Activated naive CD8-positive, alpha-beta T cell (primary cell): ENCODE measurements at regions not wholly inside any gene's neighbourhood (a gene's known extent, or its start where the extent isn't known, plus 50 kb on each side); places are given as distances from the start of the nearest gene placed in this dataset.

ENCODE experiments used
- H3K27ac Mint-ChIP-seq: one replicate; pipeline ENCODE4 v1.8.0; 2021; ENCODE audit warnings: mixed read lengths
- H3K27me3 Mint-ChIP-seq: one replicate; pipeline ENCODE4 v1.8.0; 2021; ENCODE audit warnings: mixed read lengths
- H3K36me3 Mint-ChIP-seq: one replicate; pipeline ENCODE4 v1.8.0; 2021; ENCODE audit warnings: mixed read lengths
- H3K4me1 Mint-ChIP-seq: one replicate; pipeline ENCODE4 v1.8.0; 2021; ENCODE audit warnings: low read depth, mixed read lengths
- H3K4me3 Mint-ChIP-seq: one replicate; pipeline ENCODE4 v1.8.0; 2021; ENCODE audit warnings: mild to moderate bottlenecking, mixed read lengths
- H3K9me3 Mint-ChIP-seq: one replicate; pipeline ENCODE4 v1.8.0; 2021; ENCODE audit warnings: low read depth, mixed read lengths

DNA sequence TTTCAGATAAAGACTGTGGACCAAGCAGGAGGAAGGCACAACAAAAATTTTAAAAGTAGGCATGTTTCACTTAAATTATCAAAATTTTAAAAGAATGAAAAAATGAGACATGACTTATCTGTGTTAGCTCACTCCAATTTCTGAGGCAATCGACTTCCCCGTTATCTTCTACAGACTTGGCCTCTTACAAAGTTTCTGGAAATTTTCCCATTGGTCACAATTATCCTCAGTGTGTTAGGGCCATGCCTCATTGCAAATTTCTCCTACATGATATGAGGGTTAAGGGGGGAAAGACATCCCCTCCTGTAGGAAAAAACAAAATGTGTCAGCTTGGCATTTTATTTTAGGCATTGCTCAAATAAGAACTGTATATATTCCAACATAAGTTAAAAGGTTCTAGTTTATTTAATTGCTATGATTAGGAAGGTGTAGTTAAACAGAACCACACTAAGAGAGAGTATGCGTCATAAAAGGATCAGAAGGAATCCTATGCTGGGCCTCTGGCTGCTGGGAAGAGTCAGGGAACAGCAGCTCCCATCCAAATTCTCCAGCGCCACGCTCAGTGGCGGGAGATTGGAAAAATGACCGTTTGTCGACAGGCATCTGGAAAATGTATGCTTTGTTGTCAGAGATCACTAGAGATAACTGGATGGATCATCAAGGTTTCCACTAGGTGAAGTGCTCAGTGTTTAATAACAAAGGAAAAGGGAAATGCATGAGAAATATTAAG lies 463.6 kb upstream of the NR2F2 start:
- no peaks in the 10 kb centered on the region for H3K36me3 Mint-ChIP-seq
- H3K27ac Mint-ChIP-seq, result no peak overlapping the region
- H3K4me3 Mint-ChIP-seq, result no peak overlapping the region
- H3K27me3 Mint-ChIP-seq, result no peaks in the 10 kb centered on the region
- H3K4me1 Mint-ChIP-seq, result peaks cover 7% of the 10 kb centered on the region
- H3K9me3 Mint-ChIP-seq, result no peaks in the 10 kb centered on the region

DNA sequence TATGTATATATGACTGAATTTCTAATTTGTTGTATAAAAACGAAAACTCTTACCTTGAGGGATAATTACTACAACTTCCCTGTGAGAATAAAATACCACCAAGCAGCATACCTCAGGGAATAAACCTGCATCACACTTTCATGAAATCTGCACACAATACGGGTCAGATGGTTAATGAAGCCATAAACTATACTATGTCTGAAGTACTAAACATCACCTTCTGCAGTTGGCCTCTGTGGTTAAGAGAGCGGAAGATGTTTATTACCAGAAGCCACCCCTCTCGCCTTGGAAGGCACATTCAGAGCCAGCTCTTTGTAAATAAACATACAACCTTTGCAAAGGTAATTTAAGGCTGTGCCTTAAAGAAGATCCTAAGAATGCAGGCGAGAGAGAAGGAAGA lies 462.1 kb upstream of the NR2F2 start:
- no peak overlapping the region for H3K4me3 Mint-ChIP-seq
- H3K4me1 Mint-ChIP-seq, result peaks cover 7% of the 10 kb centered on the region
- H3K27me3 Mint-ChIP-seq, result no peaks in the 10 kb centered on the region
- H3K27ac Mint-ChIP-seq, result no peak overlapping the region
- no peaks in the 10 kb centered on the region for H3K36me3 Mint-ChIP-seq
- H3K9me3 Mint-ChIP-seq, result no peaks in the 10 kb centered on the region

DNA sequence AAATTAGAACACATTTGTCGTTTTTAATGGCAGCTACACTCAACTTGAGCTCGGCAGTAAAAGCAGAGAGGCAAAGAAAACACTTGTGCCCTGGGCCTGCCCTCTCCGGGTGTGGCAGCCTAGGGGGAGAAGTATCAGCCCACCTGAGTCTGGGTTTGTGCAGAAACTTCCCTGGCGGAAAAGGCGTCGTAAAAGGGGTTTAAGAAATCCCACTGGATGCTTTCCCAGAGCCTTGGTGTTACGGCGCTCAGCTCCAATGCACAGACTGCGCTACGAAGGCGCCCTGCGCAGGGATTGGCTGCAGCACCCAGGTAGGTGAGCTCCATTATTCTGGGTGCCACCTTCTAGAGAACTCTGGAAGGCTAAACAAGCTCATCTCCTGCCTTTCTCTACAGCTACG lies 461.5 kb upstream of the NR2F2 start:
- Mint-ChIP-seq H3K9me3 (no peaks in the 10 kb centered on the region), H3K27ac (no peak overlapping the region), H3K4me1 (peaks cover 7% of the 10 kb centered on the region), H3K4me3 (no peak overlapping the region), H3K27me3 (no peaks in the 10 kb centered on the region), H3K36me3 (no peaks in the 10 kb centered on the region)

DNA sequence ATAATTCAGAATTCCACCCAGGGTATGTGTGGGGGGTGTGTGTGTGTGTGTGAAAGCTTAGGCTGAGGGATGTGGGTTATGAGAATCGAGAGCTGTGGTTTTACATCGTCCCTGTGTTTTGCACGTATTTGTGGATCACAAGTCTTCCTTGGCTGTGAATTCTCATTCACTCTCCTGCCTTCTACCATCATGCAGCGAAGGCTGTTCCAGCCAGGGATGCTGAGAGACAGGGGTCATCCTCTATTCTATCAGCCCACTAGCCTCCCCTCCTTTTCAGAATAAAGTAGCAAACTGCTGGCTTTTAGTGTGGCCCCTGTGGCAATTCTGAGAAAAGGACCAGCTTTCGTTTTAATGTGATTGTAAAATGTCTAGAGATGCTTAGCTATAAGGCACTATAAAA lies 460.6 kb upstream of the NR2F2 start:
- H3K4me3 Mint-ChIP-seq, result no peak overlapping the region
- no peaks in the 10 kb centered on the region for H3K36me3 Mint-ChIP-seq
- H3K4me1 Mint-ChIP-seq, result peaks cover 8% of the 10 kb centered on the region
- no peaks in the 10 kb centered on the region for H3K9me3 Mint-ChIP-seq
- no peaks in the 10 kb centered on the region for H3K27me3 Mint-ChIP-seq
- no peak overlapping the region for H3K27ac Mint-ChIP-seq

DNA sequence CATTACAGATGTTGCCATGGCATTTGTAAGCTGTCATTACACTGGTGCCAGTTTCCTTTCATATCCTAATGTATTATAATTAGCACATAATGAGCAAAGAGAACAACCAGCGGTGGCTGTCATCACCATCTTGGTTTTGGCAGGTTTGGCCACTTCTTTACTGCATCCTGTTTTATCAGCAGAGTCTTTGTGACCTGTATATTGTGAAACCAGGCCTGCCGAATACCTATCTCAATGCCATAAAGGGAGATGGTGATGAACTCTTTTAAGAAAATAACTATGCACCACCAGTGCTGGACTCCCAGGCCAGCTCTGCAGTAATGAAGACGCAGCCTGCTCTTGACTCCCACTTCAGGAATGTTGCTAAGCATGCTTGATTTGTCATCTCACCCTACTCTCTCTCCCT lies 458.1 kb upstream of the NR2F2 start:
- Mint-ChIP-seq H3K4me3 (no peak overlapping the region), H3K27ac (no peak overlapping the region), H3K27me3 (no peaks in the 10 kb centered on the region), H3K9me3 (no peaks in the 10 kb centered on the region), H3K4me1 (peaks cover 15% of the 10 kb centered on the region), H3K36me3 (no peaks in the 10 kb centered on the region)

DNA sequence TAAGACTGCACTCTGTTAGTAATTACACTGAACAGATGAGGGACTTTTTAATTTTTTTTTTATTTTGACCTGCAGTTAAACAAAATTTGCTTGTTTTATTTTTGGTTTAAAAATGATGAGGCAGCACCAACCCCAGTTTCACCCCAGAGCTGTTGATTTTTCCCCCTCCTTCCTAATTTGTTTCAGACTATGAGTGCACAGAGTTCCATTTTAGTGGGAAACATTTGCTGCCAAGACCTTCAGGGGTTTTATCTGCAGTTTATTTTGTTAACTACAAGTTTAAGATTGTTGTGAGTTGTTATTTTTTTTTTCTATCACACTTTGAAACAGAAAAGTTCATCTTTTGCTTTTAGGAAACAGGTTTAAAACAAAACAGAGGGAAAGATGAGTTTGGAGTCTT lies 455.9 kb upstream of the NR2F2 start:
- Mint-ChIP-seq H3K36me3 (no peaks in the 10 kb centered on the region), H3K4me1 (peaks cover 21% of the 10 kb centered on the region)

DNA sequence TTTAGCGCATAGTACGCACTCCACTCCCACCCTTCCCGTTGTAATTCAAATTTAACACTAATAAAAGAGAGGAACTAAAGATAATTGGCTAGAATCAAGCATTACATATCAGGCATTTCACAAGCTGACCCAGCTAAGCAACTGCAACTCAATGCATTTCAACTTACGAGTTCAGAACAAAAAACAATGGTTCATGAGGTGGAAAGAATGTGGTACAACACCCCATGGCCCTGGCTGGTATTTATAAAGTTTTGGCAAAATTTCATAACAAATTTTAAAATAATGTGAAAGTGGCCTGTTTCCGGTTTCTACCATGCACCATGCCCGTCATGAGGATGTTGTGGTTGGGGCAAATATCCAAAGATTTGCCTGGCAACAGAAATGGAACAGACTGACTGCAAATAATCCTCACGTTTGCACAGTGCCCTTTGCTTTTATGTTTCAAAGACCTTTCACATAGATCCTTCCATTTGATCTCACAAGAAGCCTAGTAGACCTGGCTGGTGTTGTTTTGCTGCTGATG lies 455.3 kb upstream of the NR2F2 start:
- Mint-ChIP-seq H3K9me3 (no peaks in the 10 kb centered on the region), H3K4me3 (no peak overlapping the region), H3K27ac (no peak overlapping the region), H3K36me3 (no peaks in the 10 kb centered on the region), H3K27me3 (no peaks in the 10 kb centered on the region), H3K4me1 (peaks cover 23% of the 10 kb centered on the region)

More for the DNA sequence above, 455.9 kb upstream of the NR2F2 start:
- no peaks in the 10 kb centered on the region for H3K27me3 Mint-ChIP-seq
- H3K4me3 Mint-ChIP-seq, result no peak overlapping the region
- no peak overlapping the region for H3K27ac Mint-ChIP-seq
- H3K9me3 Mint-ChIP-seq, result no peaks in the 10 kb centered on the region

DNA sequence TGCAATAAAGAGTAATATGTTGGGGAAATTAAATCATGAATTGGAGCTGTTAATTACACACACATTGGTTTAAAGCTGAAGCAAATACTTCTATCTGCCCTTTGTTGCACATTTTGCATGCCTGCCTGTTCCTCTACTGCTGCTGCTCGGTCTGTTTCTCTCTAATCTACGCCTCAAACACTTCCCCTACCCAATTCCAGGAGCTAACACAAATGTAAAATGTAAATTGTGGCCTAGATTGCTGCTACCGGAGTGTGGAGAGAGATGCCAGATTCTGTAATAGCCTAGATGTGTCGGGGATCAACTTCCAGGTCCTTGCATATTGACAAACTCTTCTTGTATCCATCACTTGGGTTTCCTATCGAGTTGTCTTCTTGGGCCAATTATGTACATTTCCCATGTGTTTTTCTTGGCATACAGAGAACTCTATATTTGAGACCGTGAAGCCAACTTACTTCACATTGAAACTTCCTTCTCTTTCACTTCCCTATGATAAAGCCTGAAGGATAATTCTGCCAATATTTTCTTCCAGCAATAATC lies 450.4 kb upstream of the NR2F2 start:
- no peaks in the 10 kb centered on the region for H3K36me3 Mint-ChIP-seq
- peaks cover 21% of the 10 kb centered on the region for H3K4me1 Mint-ChIP-seq
- H3K4me3 Mint-ChIP-seq, result peak overlapping the region; percentile 79
- no peak overlapping the region for H3K27ac Mint-ChIP-seq
- no peaks in the 10 kb centered on the region for H3K9me3 Mint-ChIP-seq
- H3K27me3 Mint-ChIP-seq, result no peaks in the 10 kb centered on the region

DNA sequence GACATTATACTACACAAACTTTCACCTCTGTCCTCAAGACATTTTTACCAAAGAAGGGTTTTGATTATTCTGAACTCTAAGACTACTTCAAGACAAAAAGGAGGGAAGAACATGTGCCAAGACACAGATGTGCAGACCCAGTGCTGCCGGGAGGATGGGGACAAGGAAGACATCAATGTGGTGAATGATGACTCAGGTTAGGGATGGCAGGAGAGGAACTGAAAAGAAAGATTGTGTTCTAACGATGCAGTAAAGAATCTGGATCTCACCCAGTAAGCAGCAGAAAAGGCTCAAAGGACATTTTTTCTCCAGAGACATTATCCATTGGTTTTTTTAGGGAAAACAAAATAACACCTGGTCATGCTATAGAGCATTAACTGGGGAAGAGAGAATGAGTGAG lies 449.9 kb upstream of the NR2F2 start:
- no peaks in the 10 kb centered on the region for H3K36me3 Mint-ChIP-seq
- H3K27ac Mint-ChIP-seq, result peak overlapping the region; percentile 1
- H3K27me3 Mint-ChIP-seq, result no peaks in the 10 kb centered on the region
- H3K4me1 Mint-ChIP-seq, result peaks cover 17% of the 10 kb centered on the region
- no peaks in the 10 kb centered on the region for H3K9me3 Mint-ChIP-seq
- no peak overlapping the region for H3K4me3 Mint-ChIP-seq

DNA sequence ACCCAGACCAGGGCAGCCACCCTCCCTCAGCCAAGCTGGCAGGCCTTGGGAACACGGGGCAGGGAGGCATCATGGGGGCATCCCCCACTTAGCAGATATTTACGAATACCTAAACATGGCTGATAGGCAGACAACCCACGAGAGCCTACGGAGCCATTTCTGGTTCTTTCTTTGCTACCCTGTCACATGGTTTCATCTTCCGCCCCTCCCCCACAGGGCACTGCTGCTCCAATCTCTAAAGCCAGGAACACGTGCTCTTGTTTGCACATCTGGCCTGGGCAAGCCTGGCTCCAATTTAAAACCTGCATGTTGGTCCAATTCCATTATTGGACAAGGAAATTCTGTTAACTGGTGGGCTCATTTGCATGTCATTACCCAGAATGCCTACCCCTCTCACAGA lies 447.4 kb upstream of the NR2F2 start:
- H3K4me1 Mint-ChIP-seq, result peaks cover 15% of the 10 kb centered on the region
- H3K27me3 Mint-ChIP-seq, result peaks cover 1% of the 10 kb centered on the region
- no peaks in the 10 kb centered on the region for H3K9me3 Mint-ChIP-seq
- no peak overlapping the region for H3K4me3 Mint-ChIP-seq
- no peaks in the 10 kb centered on the region for H3K36me3 Mint-ChIP-seq
- H3K27ac Mint-ChIP-seq, result no peak overlapping the region

DNA sequence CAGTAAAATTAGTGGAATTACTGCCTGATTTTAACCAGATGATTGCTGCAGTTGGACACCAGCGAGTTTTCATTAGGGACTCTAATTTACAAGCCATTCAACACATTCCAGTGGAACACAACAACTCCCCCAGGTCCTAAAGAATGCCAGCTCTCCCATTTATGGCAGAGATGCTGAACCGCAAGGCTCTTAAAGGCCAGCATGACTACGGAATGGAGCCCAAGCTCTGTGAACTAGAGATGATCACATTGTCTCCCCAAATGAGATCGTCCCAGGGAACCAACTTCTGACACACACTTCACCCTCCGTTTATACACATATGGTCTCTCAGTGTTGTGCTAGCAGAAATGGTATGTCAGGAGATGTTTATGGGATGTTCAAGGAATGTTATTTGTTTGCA lies 446.2 kb upstream of the NR2F2 start:
- H3K9me3 Mint-ChIP-seq, result no peaks in the 10 kb centered on the region
- peaks cover 11% of the 10 kb centered on the region for H3K4me1 Mint-ChIP-seq
- peaks cover 1% of the 10 kb centered on the region for H3K27me3 Mint-ChIP-seq
- H3K36me3 Mint-ChIP-seq, result no peaks in the 10 kb centered on the region
- no peak overlapping the region for H3K27ac Mint-ChIP-seq
- no peak overlapping the region for H3K4me3 Mint-ChIP-seq

DNA sequence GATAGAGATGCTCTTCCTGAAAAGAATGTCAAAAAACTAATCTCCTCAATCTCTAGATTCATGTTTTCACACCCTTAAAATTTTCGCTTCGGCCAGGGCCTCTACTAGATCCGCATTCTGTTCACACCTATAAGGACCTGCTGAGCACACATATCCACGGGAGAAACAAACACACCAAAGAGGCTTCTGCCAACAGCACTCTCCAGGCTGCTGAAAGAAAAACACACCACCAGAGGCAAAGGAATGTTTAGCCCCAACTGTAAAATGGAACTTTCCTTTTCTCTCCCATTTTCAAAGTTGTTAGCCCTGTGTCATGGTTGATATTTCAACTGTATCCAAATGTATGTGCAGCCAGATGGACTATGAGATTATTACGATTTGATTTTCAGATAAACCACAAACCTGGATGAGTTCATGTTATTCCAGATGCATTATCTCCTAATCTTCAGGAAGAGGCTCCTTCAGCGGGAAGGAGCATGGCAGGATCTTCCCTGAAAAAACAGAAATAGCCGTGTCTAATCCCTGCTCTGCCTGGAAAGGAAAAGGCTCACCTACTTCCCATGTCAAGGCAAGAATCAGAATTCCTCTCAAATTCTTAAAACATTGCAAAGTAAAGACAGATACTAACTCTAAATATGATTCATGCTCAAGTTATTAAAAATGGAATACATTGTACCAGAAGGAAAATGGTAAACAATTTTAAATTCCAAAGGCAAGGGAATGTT lies 442.7 kb upstream of the NR2F2 start:
- Mint-ChIP-seq H3K4me1 (no peaks in the 10 kb centered on the region), H3K9me3 (no peaks in the 10 kb centered on the region), H3K36me3 (no peaks in the 10 kb centered on the region), H3K27me3 (peaks cover 2% of the 10 kb centered on the region), H3K27ac (no peak overlapping the region), H3K4me3 (no peak overlapping the region)

DNA sequence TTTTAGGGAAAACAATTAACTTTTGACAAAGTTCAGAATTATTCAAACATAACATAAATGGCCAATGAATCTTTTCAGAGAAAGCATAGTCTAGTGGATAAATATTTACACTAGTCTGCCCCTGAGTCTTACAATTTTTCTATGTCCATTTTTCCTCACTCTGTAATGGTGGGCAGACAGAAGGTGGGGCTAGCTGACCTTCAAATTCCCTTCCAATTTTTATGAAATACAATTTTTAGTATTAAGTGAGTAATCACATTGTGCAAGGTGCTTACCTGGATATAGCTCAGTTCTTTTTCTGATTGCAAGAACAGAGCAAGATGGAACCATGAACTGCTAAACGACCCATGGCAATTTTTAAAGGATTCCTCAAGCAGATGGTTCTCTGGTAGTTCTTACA lies 441.7 kb upstream of the NR2F2 start:
- no peaks in the 10 kb centered on the region for H3K4me1 Mint-ChIP-seq

DNA sequence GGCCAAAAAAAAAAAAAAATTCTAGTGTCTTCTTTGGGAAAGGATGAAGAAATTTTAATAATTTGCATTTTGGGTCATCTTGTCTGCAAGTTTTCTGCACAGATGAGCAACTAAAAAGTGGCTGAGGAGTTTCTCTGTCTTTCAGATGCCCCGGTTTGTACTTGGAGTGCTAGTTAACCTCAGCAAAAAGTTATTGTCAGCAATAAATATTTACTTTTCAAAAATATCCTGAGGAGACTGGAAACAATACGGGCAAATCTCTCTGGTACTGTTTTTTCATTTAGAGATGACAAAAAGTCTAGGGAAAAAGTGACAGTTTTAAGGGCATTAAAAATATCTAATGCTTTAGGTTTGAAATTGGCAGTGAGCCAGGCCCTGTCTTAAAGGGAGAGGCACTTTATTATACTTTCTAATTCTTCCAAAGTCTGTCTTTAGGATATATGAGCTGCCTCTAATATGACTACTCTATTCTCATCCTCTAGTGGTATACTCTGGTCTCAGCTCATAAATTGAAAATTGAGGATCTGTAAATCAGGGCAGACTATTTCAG lies 436.0 kb upstream of the NR2F2 start:
- Mint-ChIP-seq H3K27me3 (peaks cover 1% of the 10 kb centered on the region), H3K27ac (no peak overlapping the region), H3K4me3 (no peak overlapping the region), H3K9me3 (no peaks in the 10 kb centered on the region), H3K36me3 (no peaks in the 10 kb centered on the region), H3K4me1 (no peaks in the 10 kb centered on the region)

More for the DNA sequence above, 441.7 kb upstream of the NR2F2 start:
- Mint-ChIP-seq H3K27me3 (peaks cover 2% of the 10 kb centered on the region), H3K27ac (no peak overlapping the region), H3K9me3 (no peaks in the 10 kb centered on the region), H3K36me3 (no peaks in the 10 kb centered on the region), H3K4me3 (no peak overlapping the region)

DNA sequence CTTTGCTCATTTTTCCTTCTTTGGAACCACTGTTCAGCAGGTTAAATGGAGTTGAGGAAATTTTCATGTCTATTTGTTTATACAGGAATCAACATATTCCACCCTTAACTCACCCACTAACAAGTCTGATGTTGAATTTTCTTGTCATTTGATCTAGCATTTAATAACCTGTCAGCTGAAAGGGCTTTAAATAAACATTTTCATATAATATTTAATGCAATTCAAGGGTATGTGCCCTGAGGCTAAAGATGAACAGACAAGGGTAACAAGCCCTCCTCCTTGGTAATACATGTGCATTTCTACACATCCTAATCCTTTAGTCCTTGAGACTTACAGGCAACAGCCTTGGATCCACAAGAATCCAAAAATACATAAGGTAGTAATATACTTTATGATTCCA lies 435.0 kb upstream of the NR2F2 start:
- H3K9me3 Mint-ChIP-seq, result no peaks in the 10 kb centered on the region
- H3K27ac Mint-ChIP-seq, result no peak overlapping the region

More for the DNA sequence above, 435.0 kb upstream of the NR2F2 start:
- Mint-ChIP-seq H3K4me3 (no peak overlapping the region), H3K4me1 (no peaks in the 10 kb centered on the region), H3K27me3 (peaks cover 1% of the 10 kb centered on the region), H3K36me3 (no peaks in the 10 kb centered on the region)
